Erythroblast (primary cell): ENCODE measurements at regions not wholly inside any gene's neighbourhood (a gene's known extent, or its start where the extent isn't known, plus 50 kb on each side); places are given as distances from the start of the nearest gene placed in this dataset.

Experiments used
- GATA1 ChIP-seq: IDR thresholded peaks from 2 replicates; pipeline ENCODE4 v1.6.1; 2011; ENCODE audit warnings: low read depth, mild to moderate bottlenecking, control low read depth, low read length, moderate library complexity
- POLR2A ChIP-seq: IDR thresholded peaks from 2 replicates; pipeline ENCODE4 v1.6.1; 2011; ENCODE audit warnings: mild to moderate bottlenecking, low read length

GRCh38 chr5:123868881-123869280, 356.9 kb downstream of the CSNK1G3 start:
- no peak for TF ChIP-seq POLR2A
- TF ChIP-seq GATA1, result no peak
